Smooth muscle cell (in vitro differentiated cells): ENCODE measurements at regions not wholly inside any gene's neighbourhood (a gene's known extent, or its start where the extent isn't known, plus 50 kb on each side); places are given as distances from the start of the nearest gene placed in this dataset.

Experiments
- DNase-seq: peaks from one replicate; lab custom pipeline; 2025; ENCODE audit not compliant: unreplicated experiment; lab: John Stamatoyannopoulos, UW
- H2AFZ ChIP-seq: fragments of 200-600 bp; sonication (generic); 2 replicates; pipeline ENCODE4 v1.6.0; 2016; ENCODE audit warnings: antibody characterized with exemption, low read depth, mild to moderate bottlenecking
- H3F3A ChIP-seq: fragments of 200-600 bp; sonication (generic); 2 replicates; pipeline ENCODE4 v1.6.0; 2017; ENCODE audit warnings: antibody characterized with exemption, low read depth
- H3K27ac ChIP-seq: fragments of 200-600 bp; sonication (generic); 2 replicates; pipeline ENCODE4 v1.5.1; 2016; ENCODE audit warnings: low read depth, mild to moderate bottlenecking
- H3K27me3 ChIP-seq: fragments of 200-600 bp; sonication (generic); 2 replicates; pipeline ENCODE4 v1.6.1; 2016; ENCODE audit warnings: low read depth, mild to moderate bottlenecking
- H3K36me3 ChIP-seq: fragments of 200-600 bp; sonication (generic); 2 replicates; pipeline ENCODE4 v1.5.1; 2016; ENCODE audit warnings: low read depth
- H3K4me1 ChIP-seq: fragments of 200-600 bp; sonication (generic); 2 replicates; pipeline ENCODE4 v1.5.1; 2016; ENCODE audit warnings: low read depth
- H3K4me2 ChIP-seq: fragments of 200-600 bp; sonication (generic); 2 replicates; pipeline ENCODE4 v1.6.0; 2016; ENCODE audit warnings: mild to moderate bottlenecking
- H3K4me3 ChIP-seq: fragments of 200-600 bp; sonication (generic); 2 replicates; pipeline ENCODE4 v1.5.1; 2016; ENCODE audit warnings: mild to moderate bottlenecking
- H3K79me2 ChIP-seq: fragments of 200-600 bp; sonication (generic); 2 replicates; pipeline ENCODE4 v1.6.0; 2016; ENCODE audit warnings: low read depth, mild to moderate bottlenecking
- H3K9ac ChIP-seq: fragments of 200-600 bp; sonication (generic); 2 replicates; pipeline ENCODE4 v1.6.0; 2016; ENCODE audit warnings: low read depth
- H3K9me3 ChIP-seq: fragments of 200-600 bp; sonication (generic); replicated peaks from 2 replicates; pipeline ENCODE4 v1.5.1; 2016; ENCODE audit warnings: low read depth
- H4K20me1 ChIP-seq: fragments of 200-600 bp; sonication (generic); 2 replicates; pipeline ENCODE4 v1.6.0; 2016; ENCODE audit warnings: low read depth
- WGBS: methylation state at CpG from one replicate; pipeline ENCODE4 v1.1.7; 2016; ENCODE audit warnings: low lambda C conversion rate; 5-methylcytosine and 5-hydroxymethylcytosine counted together
- TF ChIP-seq, protein P1 (sequence below): fragments of 200-600 bp; sonication (generic); IDR thresholded peaks from 2 replicates; pipeline ENCODE4 v1.5.1; 2017; ENCODE audit warnings: borderline replicate concordance, mild to moderate bottlenecking, antibody characterized with exemption; ENCODE audit not compliant: insufficient read depth, poor library complexity, severe bottlenecking

- Histone ChIP-seq H3F3A (no peaks in the 10 kb centered on the region), H3K79me2 (no peaks in the 10 kb centered on the region), H3K9me3 (no peaks in the 10 kb centered on the region), H3K9ac (no peak overlapping the region), H3K27me3 (no peaks in the 10 kb centered on the region), H3K36me3 (no peaks in the 10 kb centered on the region), H4K20me1 (no peaks in the 10 kb centered on the region), H3K27ac (no peak overlapping the region), H3K4me1 (no peaks in the 10 kb centered on the region), H3K4me2 (no peak overlapping the region), H3K4me3 (no peak overlapping the region), H2AFZ (no peak overlapping the region)
- DNase-seq, result no peak
- 88% methylated on average over 1 of the region's 1 CpG for WGBS
- TF ChIP-seq, protein P1, sequence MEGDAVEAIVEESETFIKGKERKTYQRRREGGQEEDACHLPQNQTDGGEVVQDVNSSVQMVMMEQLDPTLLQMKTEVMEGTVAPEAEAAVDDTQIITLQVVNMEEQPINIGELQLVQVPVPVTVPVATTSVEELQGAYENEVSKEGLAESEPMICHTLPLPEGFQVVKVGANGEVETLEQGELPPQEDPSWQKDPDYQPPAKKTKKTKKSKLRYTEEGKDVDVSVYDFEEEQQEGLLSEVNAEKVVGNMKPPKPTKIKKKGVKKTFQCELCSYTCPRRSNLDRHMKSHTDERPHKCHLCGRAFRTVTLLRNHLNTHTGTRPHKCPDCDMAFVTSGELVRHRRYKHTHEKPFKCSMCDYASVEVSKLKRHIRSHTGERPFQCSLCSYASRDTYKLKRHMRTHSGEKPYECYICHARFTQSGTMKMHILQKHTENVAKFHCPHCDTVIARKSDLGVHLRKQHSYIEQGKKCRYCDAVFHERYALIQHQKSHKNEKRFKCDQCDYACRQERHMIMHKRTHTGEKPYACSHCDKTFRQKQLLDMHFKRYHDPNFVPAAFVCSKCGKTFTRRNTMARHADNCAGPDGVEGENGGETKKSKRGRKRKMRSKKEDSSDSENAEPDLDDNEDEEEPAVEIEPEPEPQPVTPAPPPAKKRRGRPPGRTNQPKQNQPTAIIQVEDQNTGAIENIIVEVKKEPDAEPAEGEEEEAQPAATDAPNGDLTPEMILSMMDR, result no peak
Measured at GRCh38 chr6:74455786-74456185, 750.1 kb downstream of the COL12A1 start.

GRCh38 chr6:74451953-74452352 lies 753.9 kb downstream of the COL12A1 start:
- Histone ChIP-seq H3K79me2 (no peaks in the 10 kb centered on the region), H3K9me3 (no peaks in the 10 kb centered on the region), H3K9ac (no peak overlapping the region), H3K4me1 (no peaks in the 10 kb centered on the region), H3K4me2 (no peak overlapping the region), H3K36me3 (no peaks in the 10 kb centered on the region), H3K4me3 (no peak overlapping the region), H3K27me3 (no peaks in the 10 kb centered on the region), H2AFZ (no peak overlapping the region), H4K20me1 (no peaks in the 10 kb centered on the region), H3F3A (no peaks in the 10 kb centered on the region), H3K27ac (no peak overlapping the region)
- TF ChIP-seq, protein P1, result no peak
- WGBS, result 59% methylated on average over 5 of the region's 5 CpGs
- DNase-seq, result no peak

GRCh38 chr6:74448850-74449249 lies 752.8 kb downstream of the CD109 start:
- no peaks in the 10 kb centered on the region for H3K9me3 ChIP-seq
- no peak for DNase-seq
- 89% methylated on average over 4 of the region's 4 CpGs for WGBS
- H3K4me2 ChIP-seq, result no peak overlapping the region
- H3K36me3 ChIP-seq, result no peaks in the 10 kb centered on the region
- H3K27ac ChIP-seq, result no peak overlapping the region
- H3K9ac ChIP-seq, result no peak overlapping the region
- no peak overlapping the region for H2AFZ ChIP-seq
- no peaks in the 10 kb centered on the region for H3K79me2 ChIP-seq
- TF ChIP-seq, protein P1, result no peak
- H4K20me1 ChIP-seq, result no peaks in the 10 kb centered on the region
- H3K27me3 ChIP-seq, result no peaks in the 10 kb centered on the region
- no peaks in the 10 kb centered on the region for H3K4me1 ChIP-seq
- no peaks in the 10 kb centered on the region for H3F3A ChIP-seq
- H3K4me3 ChIP-seq, result no peak overlapping the region

DNA sequence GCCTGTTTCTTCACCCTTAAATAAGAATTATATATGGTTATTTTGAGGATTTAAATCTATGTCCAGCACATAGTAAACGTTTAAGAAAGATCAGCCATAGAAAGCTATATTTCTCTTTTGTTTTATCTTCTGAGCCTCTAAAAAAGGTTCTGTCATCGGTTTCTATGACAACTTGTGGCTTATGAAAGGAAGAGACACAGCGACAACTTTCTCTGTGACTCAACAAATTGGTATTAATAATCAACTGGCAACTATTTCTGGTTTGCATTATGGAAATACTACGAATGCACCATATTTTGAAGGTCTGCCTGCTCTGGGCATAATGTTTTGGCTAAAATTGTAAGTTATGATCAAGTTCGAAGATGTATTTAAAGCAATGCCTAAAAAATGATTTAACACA lies 751.0 kb downstream of the CD109 start:
- Histone ChIP-seq H3K4me2 (peak overlapping the region; percentile 78), H3K27me3 (no peaks in the 10 kb centered on the region), H4K20me1 (no peaks in the 10 kb centered on the region), H2AFZ (peak overlapping the region; percentile 82), H3K9ac (peak overlapping the region; percentile 70), H3F3A (no peaks in the 10 kb centered on the region), H3K4me1 (no peaks in the 10 kb centered on the region), H3K27ac (peak overlapping the region; percentile 69), H3K36me3 (no peaks in the 10 kb centered on the region), H3K9me3 (no peaks in the 10 kb centered on the region), H3K4me3 (peak overlapping the region; percentile 5), H3K79me2 (no peaks in the 10 kb centered on the region)
- no peak for DNase-seq
- WGBS, result 39% methylated on average over 5 of the region's 5 CpGs
- TF ChIP-seq, protein P1, result no peak
